Endothelial cell of umbilical vein (primary cell): ENCODE measurements at regions not wholly inside any gene's neighbourhood (a gene's known extent, or its start where the extent isn't known, plus 50 kb on each side); places are given as distances from the start of the nearest gene placed in this dataset.

Experiments
- BruUV-seq: library from RNA; stranded (reverse); fragments of 400-500 nt; replicated peaks from 2 replicates; lab custom pipeline; 2021; lab: Mats Ljungman, UMichigan
- CTCF ChIA-PET: fragments of 300-600, 350-600 bp; sonication (Branson Sonifier 250); formaldehyde crosslinking; loops from one replicate; lab custom pipeline; 2021; ENCODE audit warnings: antibody characterized with exemption, inconsistent platforms; lab: Charles Lee
- POLR2A ChIA-PET: fragments of 300-600, 350-600 bp; sonication (Branson Sonifier 250); formaldehyde crosslinking; loops from one replicate; lab custom pipeline; 2021; ENCODE audit warnings: antibody characterized with exemption, inconsistent platforms; lab: Charles Lee
- DNase-seq: peaks from one replicate; pipeline ENCODE4 v3.0.0-alpha.2; 2011; ENCODE audit warnings: low read depth, low spot score
- FAIRE-seq: peaks from 2 replicates; lab custom pipeline; 2011; peaks lifted over from hg19 to GRCh38; lab: Jason Lieb, UNC
- H2AFZ ChIP-seq: 2 replicates; pipeline ENCODE4 v1.6.0; 2012; ENCODE audit warnings: low read depth, low read length, control low read depth, inconsistent platforms
- H3K27ac ChIP-seq: 2 replicates; pipeline ENCODE4 v1.5.1; 2011; ENCODE audit warnings: low read depth, mild to moderate bottlenecking, control low read depth, low read length, moderate library complexity; ENCODE audit not compliant: insufficient read depth
- H3K27me3 ChIP-seq, 2 experiments: 2 replicates each; pipeline versions ENCODE4 v1.6.0 to v1.6.1; 2011; ENCODE audit warnings: low read length in 2 of 2, mixed read lengths in 1 of 2; ENCODE audit not compliant: control insufficient read depth in 2 of 2, insufficient read depth in 2 of 2
- H3K36me3 ChIP-seq, 2 experiments: 2 replicates in 1 of 2; 3 replicates in 1 of 2; pipeline ENCODE4 v1.5.1; 2011; ENCODE audit warnings: low read length in 2 of 2, mild to moderate bottlenecking in 1 of 2, moderate library complexity in 1 of 2; ENCODE audit not compliant: control insufficient read depth in 2 of 2, insufficient read depth in 2 of 2; ENCODE audit errors: extremely low read depth in 1 of 2
- H3K4me1 ChIP-seq: 3 replicates; pipeline ENCODE4 v1.5.1; 2011; ENCODE audit warnings: mild to moderate bottlenecking, low read length; ENCODE audit not compliant: control insufficient read depth, insufficient read depth; ENCODE audit errors: extremely low read depth
- H3K4me2 ChIP-seq: 2 replicates; pipeline ENCODE4 v1.6.1; 2011; ENCODE audit warnings: low read length, control low read depth, mixed read lengths; ENCODE audit not compliant: insufficient read depth
- H3K4me3 ChIP-seq, 3 experiments: fragments of 200-600 bp in 1 of 3; sonication (generic), shearing (Covaris generic) in 1 of 3; replicated peaks in 1 of 3; 2 replicates each; pipeline ENCODE4 v1.5.1; 2011 to 2016; ENCODE audit warnings: control low read depth in 3 of 3, low read length in 3 of 3, mild to moderate bottlenecking in 2 of 3, inconsistent platforms in 1 of 3, low read depth in 1 of 3, moderate library complexity in 1 of 3; ENCODE audit not compliant: insufficient read depth in 1 of 3
- H3K79me2 ChIP-seq: 2 replicates; pipeline ENCODE4 v1.6.0; 2012; ENCODE audit warnings: low read length, inconsistent platforms; ENCODE audit not compliant: control insufficient read depth, insufficient read depth
- H3K9ac ChIP-seq: replicated peaks from 2 replicates; pipeline ENCODE3; 2011; ENCODE audit warnings: low read length, control low read depth; ENCODE audit not compliant: insufficient read depth; ENCODE audit errors: extremely low read depth
- H3K9me1 ChIP-seq: replicated peaks from 3 replicates; pipeline ENCODE4 v1.6.0; 2011; ENCODE audit warnings: mild to moderate bottlenecking, low read length; ENCODE audit not compliant: control insufficient read depth, insufficient read depth; ENCODE audit errors: extremely low read depth
- H3K9me3 ChIP-seq: replicated peaks from 2 replicates; pipeline ENCODE4 v1.5.1; 2012; ENCODE audit warnings: low read length, inconsistent platforms; ENCODE audit not compliant: control insufficient read depth, insufficient read depth
- H4K20me1 ChIP-seq: replicated peaks from 2 replicates; pipeline ENCODE3; 2011; ENCODE audit warnings: mild to moderate bottlenecking, low read length; ENCODE audit not compliant: control insufficient read depth, insufficient read depth; ENCODE audit errors: extremely low read depth
- CTCF ChIP-seq, 2 donors: IDR thresholded peaks; 1 replicate in 1 of 2; 2 replicates in 1 of 2; pipeline ENCODE4 v1.5.1; 2011; ENCODE audit warnings: low read length in 2 of 2, mild to moderate bottlenecking in 2 of 2, moderate library complexity in 2 of 2, control low read depth in 1 of 2, inconsistent platforms in 1 of 2, low read depth in 1 of 2; ENCODE audit not compliant: insufficient read depth in 1 of 2; ENCODE audit errors: extremely low read depth in 1 of 2
- EZH2 ChIP-seq: IDR thresholded peaks from 2 replicates; pipeline ENCODE4 v1.6.1; 2012; ENCODE audit warnings: borderline replicate concordance, low read depth, mild to moderate bottlenecking, moderate library complexity, low read length, inconsistent platforms; ENCODE audit not compliant: severe bottlenecking
- FOS ChIP-seq: IDR thresholded peaks from 2 replicates; pipeline ENCODE4 v1.6.1; 2011; ENCODE audit warnings: mild to moderate bottlenecking, low read length, moderate library complexity, borderline replicate concordance; ENCODE audit not compliant: insufficient read depth
- GATA2 ChIP-seq: IDR thresholded peaks from 2 replicates; pipeline ENCODE4 v1.7.0; 2011; ENCODE audit warnings: low read depth, mild to moderate bottlenecking, moderate library complexity, mixed read lengths, low read length; ENCODE audit not compliant: insufficient read length, insufficient read depth
- JUN ChIP-seq: IDR thresholded peaks from 2 replicates; pipeline ENCODE4 v1.6.1; 2011; ENCODE audit warnings: borderline replicate concordance, low read depth; ENCODE audit not compliant: insufficient read length, insufficient read depth
- MAX ChIP-seq: IDR thresholded peaks from 2 replicates; pipeline ENCODE4 v1.6.1; 2011; ENCODE audit not compliant: insufficient read depth, insufficient read length
- MYC ChIP-seq: IDR thresholded peaks from one replicate; pipeline ENCODE4 v1.6.1; 2011; ENCODE audit warnings: mild to moderate bottlenecking, low read depth, low read length
- POLR2A ChIP-seq: IDR thresholded peaks from 2 replicates; pipeline ENCODE4 v1.6.1; 2012; ENCODE audit warnings: low read depth, mild to moderate bottlenecking, control low read depth, low read length
- POLR2AphosphoS5 ChIP-seq: IDR thresholded peaks from 2 replicates; pipeline ENCODE4 v1.6.1; 2012; ENCODE audit warnings: low read depth, mild to moderate bottlenecking, control low read depth, low read length, moderate library complexity; ENCODE audit not compliant: insufficient read depth
- dilution Hi-C: fragments of 300-500 bp; cut with MboI; formaldehyde crosslinking; loops from one replicate; pipeline ENCODE4 v1.15.0; 2019; ENCODE audit warnings: low sequenced_read_pairs; ENCODE audit not compliant: extremely low pct_ligation_motif_present
- intact Hi-C: fragments of 100-400 bp; cut with micrococcal nuclease; formaldehyde crosslinking; loops from one replicate; pipeline ENCODE4 v1.10.0; 2022

GRCh38 chr11:23873406-23873805 lies 623.4 kb upstream of the LUZP2 start:
- no peak overlapping the region for H2AFZ ChIP-seq
- H3K4me2 ChIP-seq: no peak overlapping the region
- dilution Hi-C loops (no loop called here), intact Hi-C loops (no loop called here)
- no peaks in the 10 kb centered on the region for H3K36me3 ChIP-seq
- H3K9me1 ChIP-seq: no peaks in the 10 kb centered on the region
- no TSS peak for BruUV-seq
- H3K9ac ChIP-seq: no peak overlapping the region
- POLR2A ChIA-PET: no interaction called here
- no peaks in the 10 kb centered on the region for H3K4me1 ChIP-seq
- H3K4me3 ChIP-seq: no peak overlapping the region
- H3K27me3 ChIP-seq: no peaks in the 10 kb centered on the region
- no peaks in the 10 kb centered on the region for H3K9me3 ChIP-seq
- H4K20me1 ChIP-seq: no peaks in the 10 kb centered on the region
- no peak for DNase-seq
- no peak overlapping the region for H3K27ac ChIP-seq
- no peaks in the 10 kb centered on the region for H3K79me2 ChIP-seq
- no peak for FAIRE-seq
- no peak for TF ChIP-seq FOS
- TF ChIP-seq POLR2AphosphoS5: no peak
- TF ChIP-seq JUN: no peak
- TF ChIP-seq CTCF (IDR thresholded peaks at IDR 0.05; ENCODE audit: extremely low read depth in 1 of 2, insufficient read depth in 1 of 2, low read depth in 1 of 2, low read length in 2 of 2): no peak
- no peak for TF ChIP-seq MAX
- TF ChIP-seq MYC: no peak
- no peak for TF ChIP-seq POLR2A
- TF ChIP-seq EZH2: no peak
- TF ChIP-seq GATA2: no peak
- CTCF ChIA-PET: no interaction called here
